Keratinocyte (primary cell): ENCODE measurements at regions not wholly inside any gene's neighbourhood (a gene's known extent, or its start where the extent isn't known, plus 50 kb on each side); places are given as distances from the start of the nearest gene placed in this dataset.

Experiments
- CTCF ChIP-seq, 3 experiments: IDR thresholded peaks in 1 of 3; conservative IDR thresholded peaks in 1 of 3; optimal IDR thresholded peaks in 1 of 3; 2 replicates in 2 of 3; 3 replicates in 1 of 3; pipeline versions ENCODE3 to v1.5.1; 2011; ENCODE audit warnings: low read length in 3 of 3, mild to moderate bottlenecking in 3 of 3, moderate library complexity in 2 of 3, control low read depth in 1 of 3, inconsistent platforms in 1 of 3; ENCODE audit not compliant: insufficient read depth in 2 of 3; ENCODE audit errors: extremely low read depth in 1 of 3
- EZH2 ChIP-seq: IDR thresholded peaks from one replicate; pipeline ENCODE4 v1.6.1; 2012; ENCODE audit warnings: inconsistent platforms, mild to moderate bottlenecking, low read length, moderate library complexity

GRCh38 chr5:28463728-28464127 lies 1425.3 kb upstream of the CDH9 start:
- no peak for TF ChIP-seq CTCF (optimal IDR thresholded peaks at IDR 0.05 in 1 of 3, IDR thresholded peaks at IDR 0.05 in 1 of 3, conservative IDR thresholded peaks at IDR 0.05 in 1 of 3; ENCODE audit: extremely low read depth in 1 of 3, insufficient read depth in 2 of 3, low read length in 3 of 3)
- no peak for TF ChIP-seq EZH2
